Lower leg skin (tissue), 4 donors: ENCODE measurements at regions not wholly inside any gene's neighbourhood (a gene's known extent, or its start where the extent isn't known, plus 50 kb on each side); places are given as distances from the start of the nearest gene placed in this dataset.

Experiments used
- DNase-seq, 2 donors: peaks; one replicate each; pipeline ENCODE4 v3.0.0-alpha.2; 2019; ENCODE audit warnings: low spot score in 2 of 2
- H3K4me3 ChIP-seq: fragments of 200-600 bp; sonication (generic); 2 replicates; pipeline ENCODE4 v1.5.1; 2017; ENCODE audit warnings: mild to moderate bottlenecking, low read depth; ENCODE audit not compliant: poor library complexity, severe bottlenecking
- POLR2A ChIP-seq, 2 donors: fragments of 450-650 bp; IDR thresholded peaks; one replicate each; pipeline ENCODE4 v1.6.1; 2016 to 2017; ENCODE audit warnings: antibody characterized with exemption in 2 of 2, mild to moderate bottlenecking in 1 of 2, moderate library complexity in 1 of 2
- WGBS, 2 donors: methylation state at CpG; one replicate each; pipeline ENCODE4 v1.1.5; 2018; 5-methylcytosine and 5-hydroxymethylcytosine counted together
- intact Hi-C: fragments of 100-400 bp; cut with DNase I; formaldehyde crosslinking; loops from one replicate; pipeline ENCODE4 v1.15.0; 2023; ENCODE audit warnings: low total_unique reads
- TF ChIP-seq, protein P1 (sequence below), 3 donors: fragments of 450-650 bp; IDR thresholded peaks; one replicate each; pipeline ENCODE4 v1.5.1; 2016; ENCODE audit warnings: antibody characterized with exemption in 3 of 3, mild to moderate bottlenecking in 3 of 3, moderate library complexity in 2 of 3

DNA sequence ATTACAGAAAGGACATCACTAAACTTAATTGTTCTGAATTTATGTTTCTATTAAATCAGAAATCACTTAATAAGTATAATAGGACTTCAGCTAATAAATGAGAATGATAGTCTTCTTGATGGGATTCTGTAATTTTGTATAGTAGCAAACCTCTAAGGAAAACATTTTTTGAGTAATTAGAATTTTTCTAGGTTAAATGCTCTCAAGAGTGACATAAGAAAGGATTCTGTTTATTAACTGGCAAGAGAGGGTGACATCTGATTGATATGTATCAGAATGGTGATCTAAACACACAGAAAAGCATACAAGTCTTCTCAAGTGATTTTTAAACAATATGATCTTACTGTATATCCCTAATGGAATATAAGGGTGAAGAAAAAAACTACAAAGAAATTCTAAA is 1597.7 kb upstream of the PRR20A start:
- no peak overlapping the region for H3K4me3 ChIP-seq
- intact Hi-C loops, result no loop called here
- no peak for DNase-seq
- TF ChIP-seq, protein P1, sequence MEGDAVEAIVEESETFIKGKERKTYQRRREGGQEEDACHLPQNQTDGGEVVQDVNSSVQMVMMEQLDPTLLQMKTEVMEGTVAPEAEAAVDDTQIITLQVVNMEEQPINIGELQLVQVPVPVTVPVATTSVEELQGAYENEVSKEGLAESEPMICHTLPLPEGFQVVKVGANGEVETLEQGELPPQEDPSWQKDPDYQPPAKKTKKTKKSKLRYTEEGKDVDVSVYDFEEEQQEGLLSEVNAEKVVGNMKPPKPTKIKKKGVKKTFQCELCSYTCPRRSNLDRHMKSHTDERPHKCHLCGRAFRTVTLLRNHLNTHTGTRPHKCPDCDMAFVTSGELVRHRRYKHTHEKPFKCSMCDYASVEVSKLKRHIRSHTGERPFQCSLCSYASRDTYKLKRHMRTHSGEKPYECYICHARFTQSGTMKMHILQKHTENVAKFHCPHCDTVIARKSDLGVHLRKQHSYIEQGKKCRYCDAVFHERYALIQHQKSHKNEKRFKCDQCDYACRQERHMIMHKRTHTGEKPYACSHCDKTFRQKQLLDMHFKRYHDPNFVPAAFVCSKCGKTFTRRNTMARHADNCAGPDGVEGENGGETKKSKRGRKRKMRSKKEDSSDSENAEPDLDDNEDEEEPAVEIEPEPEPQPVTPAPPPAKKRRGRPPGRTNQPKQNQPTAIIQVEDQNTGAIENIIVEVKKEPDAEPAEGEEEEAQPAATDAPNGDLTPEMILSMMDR (IDR thresholded peaks at IDR 0.05), result no peak
- no peak for TF ChIP-seq POLR2A (IDR thresholded peaks at IDR 0.05)

DNA sequence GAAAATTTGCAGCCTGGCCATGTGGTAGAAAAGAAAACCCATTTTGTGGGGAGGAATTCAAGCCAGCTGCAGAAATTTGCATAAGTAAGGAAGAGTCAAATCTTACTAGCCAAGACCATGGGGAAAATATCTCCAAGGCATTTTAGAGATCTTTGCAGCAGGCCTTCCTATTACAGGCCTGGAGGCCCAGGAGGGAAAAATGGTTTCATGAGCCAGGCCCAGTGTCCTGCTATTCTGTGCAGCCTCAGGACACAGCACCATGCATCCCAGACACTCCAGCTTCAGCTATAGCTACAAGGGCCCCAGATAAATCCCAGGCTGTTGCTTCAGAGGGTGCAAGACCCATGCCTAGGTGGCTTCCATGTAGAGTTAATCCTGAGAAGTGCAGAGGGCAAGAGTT is 1590.1 kb upstream of the PRR20A start:
- TF ChIP-seq, protein P1 (IDR thresholded peaks at IDR 0.05), result no peak
- TF ChIP-seq POLR2A (IDR thresholded peaks at IDR 0.05), result no peak
- DNase-seq, result no peak
- no peak overlapping the region for H3K4me3 ChIP-seq
- intact Hi-C loops, result no loop called here

DNA sequence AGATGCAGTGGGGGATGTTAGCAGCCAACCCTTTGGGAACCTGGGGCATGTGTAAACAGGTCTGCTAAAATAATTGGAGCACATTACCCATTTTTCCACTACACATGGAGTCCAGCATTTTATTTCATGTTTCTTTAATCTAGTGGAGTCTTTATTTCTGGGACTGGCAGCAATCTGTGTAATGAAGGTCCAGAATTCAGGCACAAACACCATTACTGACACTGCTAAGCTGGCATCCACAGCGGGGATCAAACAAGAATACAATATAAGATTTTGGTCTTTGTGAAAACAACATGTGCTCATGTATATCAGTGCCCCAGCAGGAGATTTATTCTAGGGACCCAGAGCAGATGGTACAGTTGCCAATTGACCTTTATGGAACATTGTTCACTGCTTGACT is 1587.0 kb upstream of the PRR20A start:
- intact Hi-C loops, result no loop called here
- DNase-seq, result no peak
- TF ChIP-seq, protein P1 (IDR thresholded peaks at IDR 0.05), result no peak
- TF ChIP-seq POLR2A (IDR thresholded peaks at IDR 0.05), result no peak
- no peak overlapping the region for H3K4me3 ChIP-seq
- 75 to 84% methylated on average over 1 of the region's 1 CpG for WGBS, 2 donors

DNA sequence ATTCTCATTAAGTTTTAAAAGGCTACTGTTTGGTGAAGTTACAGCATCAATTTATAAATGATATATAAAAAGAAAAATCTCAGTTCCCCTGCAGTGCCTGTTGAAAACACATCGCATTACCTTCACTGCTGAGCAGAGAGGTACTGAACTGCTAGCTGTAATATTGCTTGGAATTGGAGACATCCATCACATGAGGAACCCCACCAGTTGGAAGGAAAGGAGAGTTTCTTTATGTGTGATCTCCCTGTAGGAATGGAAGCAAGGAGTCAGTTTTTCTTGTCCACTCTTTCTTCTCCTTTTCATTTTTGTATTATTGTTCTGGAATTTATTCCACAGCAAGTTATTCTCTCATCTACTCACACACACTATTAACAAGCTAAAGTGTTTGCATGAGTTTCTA is 1586.0 kb upstream of the PRR20A start:
- WGBS, 2 donors, result 96 to 100% methylated on average over 1 of the region's 1 CpG
- DNase-seq, result no peak
- no peak for TF ChIP-seq POLR2A (IDR thresholded peaks at IDR 0.05)
- TF ChIP-seq, protein P1 (IDR thresholded peaks at IDR 0.05), result no peak
- intact Hi-C loops, result no loop called here
- no peak overlapping the region for H3K4me3 ChIP-seq

DNA sequence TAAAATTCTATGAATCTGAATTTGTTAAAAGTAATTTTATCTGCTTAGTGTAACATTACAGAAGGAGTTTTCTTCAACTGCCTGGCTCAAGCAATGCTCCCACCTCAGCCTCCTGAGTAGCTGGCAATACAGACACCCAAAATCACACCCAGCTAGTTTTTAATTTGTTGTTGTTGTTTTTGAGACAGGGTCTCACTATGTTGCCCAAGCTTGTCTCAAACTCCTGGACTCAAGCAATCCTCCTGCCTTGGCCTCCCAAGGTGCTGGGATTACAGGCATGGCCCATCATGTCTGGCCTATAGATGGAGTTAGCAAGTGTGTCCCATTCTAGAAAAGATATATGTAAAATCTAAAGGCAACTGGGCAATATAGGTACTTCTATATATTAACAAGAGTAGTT is 1580.4 kb upstream of the PRR20A start:
- TF ChIP-seq POLR2A (IDR thresholded peaks at IDR 0.05), result no peak
- TF ChIP-seq, protein P1 (IDR thresholded peaks at IDR 0.05), result no peak
- H3K4me3 ChIP-seq, result no peak overlapping the region
- intact Hi-C loops, result no loop called here
- DNase-seq, result no peak

DNA sequence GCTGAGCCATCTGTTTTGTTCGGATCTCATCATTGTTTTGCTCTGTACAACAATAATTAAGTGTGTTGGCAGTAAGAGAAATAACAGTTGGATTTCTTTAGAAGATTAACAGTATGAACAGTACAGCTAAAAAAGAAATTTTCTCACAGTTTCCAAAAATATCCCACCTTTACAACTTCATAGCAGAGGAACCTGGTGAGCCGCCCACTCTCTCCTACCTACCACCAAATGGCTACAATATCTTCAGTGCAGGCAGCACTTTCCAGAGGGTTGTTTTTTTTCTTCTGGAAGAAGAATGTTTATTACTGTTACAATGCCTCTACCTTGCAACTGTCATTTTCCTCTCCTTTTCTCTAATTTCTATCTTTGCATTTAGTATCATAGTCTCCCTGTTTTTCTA is 1577.5 kb upstream of the PRR20A start:
- no peak for DNase-seq
- 45 to 56% methylated on average over 2 of the region's 2 CpGs for WGBS, 2 donors
- TF ChIP-seq POLR2A (IDR thresholded peaks at IDR 0.05), result no peak
- TF ChIP-seq, protein P1 (IDR thresholded peaks at IDR 0.05), result no peak
- no peak overlapping the region for H3K4me3 ChIP-seq
- intact Hi-C loops, result no loop called here
